ENCODE measurements at regions not wholly inside any gene's neighbourhood (a gene's known extent, or its start where the extent isn't known, plus 50 kb on each side); places are given as distances from the start of the nearest gene placed in this dataset.

DNA sequence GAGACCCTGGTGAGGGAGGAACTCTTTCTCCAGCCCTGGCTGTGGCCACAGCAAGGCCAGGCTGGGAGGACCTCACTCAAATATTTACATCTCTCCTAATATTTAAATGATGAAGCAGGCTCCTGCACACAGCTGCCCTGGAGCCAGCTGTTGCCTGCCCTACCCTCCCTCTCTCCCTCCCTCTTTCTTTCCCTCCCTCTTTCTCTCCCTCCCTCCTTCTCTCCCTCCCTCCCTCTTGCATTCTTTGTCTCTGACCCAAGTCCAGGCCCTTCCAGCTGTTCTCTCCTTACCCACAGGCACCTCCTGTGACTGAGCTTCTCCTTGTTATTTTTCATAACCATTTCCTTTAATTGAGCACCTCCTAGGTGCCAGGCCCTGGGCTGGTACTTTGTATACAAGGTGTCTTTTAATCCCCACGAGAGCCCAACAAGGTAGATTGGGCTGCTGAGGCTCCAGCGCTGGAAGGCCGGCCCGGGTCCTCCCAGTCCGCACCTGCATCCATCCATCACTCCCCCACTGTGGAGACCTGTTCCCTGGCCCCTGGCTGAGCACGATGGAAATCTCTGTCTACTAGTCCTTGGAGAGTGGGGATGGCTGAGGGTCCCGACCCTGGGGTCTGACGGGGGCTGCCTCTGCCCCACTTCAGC is 242.3 kb downstream of the SEC14L1 start:
- TF ChIP-seq EGR1 (IDR thresholded peaks at IDR 0.05; ENCODE audit: borderline replicate concordance, low read depth, low read length), result no peak
- TF ChIP-seq TEAD4 (IDR thresholded peaks at IDR 0.05; ENCODE audit: low read depth, low read length), result peak; percentile 5; the same call in 1 of the 2 replicates
- TF ChIP-seq, protein P1, sequence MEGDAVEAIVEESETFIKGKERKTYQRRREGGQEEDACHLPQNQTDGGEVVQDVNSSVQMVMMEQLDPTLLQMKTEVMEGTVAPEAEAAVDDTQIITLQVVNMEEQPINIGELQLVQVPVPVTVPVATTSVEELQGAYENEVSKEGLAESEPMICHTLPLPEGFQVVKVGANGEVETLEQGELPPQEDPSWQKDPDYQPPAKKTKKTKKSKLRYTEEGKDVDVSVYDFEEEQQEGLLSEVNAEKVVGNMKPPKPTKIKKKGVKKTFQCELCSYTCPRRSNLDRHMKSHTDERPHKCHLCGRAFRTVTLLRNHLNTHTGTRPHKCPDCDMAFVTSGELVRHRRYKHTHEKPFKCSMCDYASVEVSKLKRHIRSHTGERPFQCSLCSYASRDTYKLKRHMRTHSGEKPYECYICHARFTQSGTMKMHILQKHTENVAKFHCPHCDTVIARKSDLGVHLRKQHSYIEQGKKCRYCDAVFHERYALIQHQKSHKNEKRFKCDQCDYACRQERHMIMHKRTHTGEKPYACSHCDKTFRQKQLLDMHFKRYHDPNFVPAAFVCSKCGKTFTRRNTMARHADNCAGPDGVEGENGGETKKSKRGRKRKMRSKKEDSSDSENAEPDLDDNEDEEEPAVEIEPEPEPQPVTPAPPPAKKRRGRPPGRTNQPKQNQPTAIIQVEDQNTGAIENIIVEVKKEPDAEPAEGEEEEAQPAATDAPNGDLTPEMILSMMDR (IDR thresholded peaks at IDR 0.05; ENCODE audit: control extremely low read depth in 1 of 3, insufficient read depth in 1 of 3, low read depth in 1 of 3, low read length in 3 of 3), result no peak
- TF ChIP-seq CEBPB (IDR thresholded peaks at IDR 0.05; ENCODE audit: low read depth, low read length), result no peak
- no peak for TF ChIP-seq CHD2 (IDR thresholded peaks at IDR 0.05; ENCODE audit: low read length)
